Epithelial cell of proximal tubule (primary cell): ENCODE measurements at regions not wholly inside any gene's neighbourhood (a gene's known extent, or its start where the extent isn't known, plus 50 kb on each side); places are given as distances from the start of the nearest gene placed in this dataset.

ENCODE experiments used
- DNase-seq: peaks from one replicate; pipeline ENCODE4 v3.0.0-alpha.2; 2011; ENCODE audit warnings: low read depth
- H3K4me3 ChIP-seq: 2 replicates; pipeline ENCODE4 v1.5.1; 2011; ENCODE audit warnings: low read depth, mild to moderate bottlenecking, low read length
- TF ChIP-seq, protein P1 (sequence below): conservative IDR thresholded peaks from 2 replicates; pipeline ENCODE4 v1.5.1; 2012; ENCODE audit warnings: low read depth, mild to moderate bottlenecking, low read length

DNA sequence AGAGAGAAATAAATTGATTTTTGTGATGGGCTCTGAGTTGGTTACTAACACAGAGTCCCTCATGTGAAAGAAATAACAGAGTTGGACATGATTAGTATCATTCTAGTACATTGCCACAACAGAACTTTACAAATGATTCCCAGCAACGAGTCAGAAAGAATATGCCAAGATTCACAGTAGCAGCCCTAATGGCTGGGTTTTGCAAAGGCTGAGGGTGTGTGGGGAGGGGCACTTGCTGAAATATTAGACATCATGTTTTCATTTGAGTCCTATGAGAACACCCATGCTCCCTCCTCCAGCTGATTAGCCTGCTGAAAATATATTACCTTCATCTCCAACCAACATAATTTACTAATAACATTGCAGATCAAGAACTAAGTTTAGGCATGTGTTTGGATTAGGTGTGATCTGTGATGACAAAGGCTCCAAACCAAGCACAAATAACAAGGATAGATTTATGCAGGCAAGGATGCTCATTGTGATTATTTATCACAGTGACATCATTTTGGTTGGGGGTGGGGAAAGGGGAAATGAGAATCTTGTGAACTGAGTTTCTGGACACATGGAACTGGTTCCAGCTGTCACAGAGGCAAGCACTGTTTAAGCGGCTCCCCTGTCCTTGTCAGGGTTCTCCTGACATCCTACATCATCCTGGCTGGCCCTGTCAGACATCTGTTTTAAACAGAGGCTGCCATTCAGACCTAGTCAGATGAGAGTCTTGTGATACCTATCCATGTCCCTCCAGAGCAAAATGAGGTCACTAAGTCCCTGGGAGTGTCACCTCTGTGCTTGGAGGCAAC lies 205.8 kb upstream of the NCKAP5 start:
- H3K4me3 ChIP-seq = no peak overlapping the region
- TF ChIP-seq, protein P1, sequence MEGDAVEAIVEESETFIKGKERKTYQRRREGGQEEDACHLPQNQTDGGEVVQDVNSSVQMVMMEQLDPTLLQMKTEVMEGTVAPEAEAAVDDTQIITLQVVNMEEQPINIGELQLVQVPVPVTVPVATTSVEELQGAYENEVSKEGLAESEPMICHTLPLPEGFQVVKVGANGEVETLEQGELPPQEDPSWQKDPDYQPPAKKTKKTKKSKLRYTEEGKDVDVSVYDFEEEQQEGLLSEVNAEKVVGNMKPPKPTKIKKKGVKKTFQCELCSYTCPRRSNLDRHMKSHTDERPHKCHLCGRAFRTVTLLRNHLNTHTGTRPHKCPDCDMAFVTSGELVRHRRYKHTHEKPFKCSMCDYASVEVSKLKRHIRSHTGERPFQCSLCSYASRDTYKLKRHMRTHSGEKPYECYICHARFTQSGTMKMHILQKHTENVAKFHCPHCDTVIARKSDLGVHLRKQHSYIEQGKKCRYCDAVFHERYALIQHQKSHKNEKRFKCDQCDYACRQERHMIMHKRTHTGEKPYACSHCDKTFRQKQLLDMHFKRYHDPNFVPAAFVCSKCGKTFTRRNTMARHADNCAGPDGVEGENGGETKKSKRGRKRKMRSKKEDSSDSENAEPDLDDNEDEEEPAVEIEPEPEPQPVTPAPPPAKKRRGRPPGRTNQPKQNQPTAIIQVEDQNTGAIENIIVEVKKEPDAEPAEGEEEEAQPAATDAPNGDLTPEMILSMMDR = no peak
- DNase-seq = no peak

DNA sequence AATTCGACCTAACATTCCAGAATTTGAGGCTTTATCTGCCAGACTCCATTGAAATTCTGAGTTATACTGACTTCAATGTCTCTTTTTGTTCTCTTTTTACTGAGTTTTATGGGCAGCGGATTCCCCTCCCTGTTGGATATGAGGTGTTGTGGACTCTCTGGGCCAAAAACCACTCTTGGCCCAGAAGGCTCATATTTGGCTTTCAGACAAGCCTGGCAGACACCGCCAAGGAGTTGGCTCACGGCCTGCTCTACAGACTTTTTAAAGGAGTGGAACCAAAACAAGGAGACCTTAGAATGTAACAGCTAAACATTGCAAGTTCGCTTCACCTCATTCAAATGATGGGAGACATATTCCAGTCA lies 206.4 kb upstream of the NCKAP5 start:
- DNase-seq = no peak
- TF ChIP-seq, protein P1 = no peak
- H3K4me3 ChIP-seq = no peak overlapping the region

DNA sequence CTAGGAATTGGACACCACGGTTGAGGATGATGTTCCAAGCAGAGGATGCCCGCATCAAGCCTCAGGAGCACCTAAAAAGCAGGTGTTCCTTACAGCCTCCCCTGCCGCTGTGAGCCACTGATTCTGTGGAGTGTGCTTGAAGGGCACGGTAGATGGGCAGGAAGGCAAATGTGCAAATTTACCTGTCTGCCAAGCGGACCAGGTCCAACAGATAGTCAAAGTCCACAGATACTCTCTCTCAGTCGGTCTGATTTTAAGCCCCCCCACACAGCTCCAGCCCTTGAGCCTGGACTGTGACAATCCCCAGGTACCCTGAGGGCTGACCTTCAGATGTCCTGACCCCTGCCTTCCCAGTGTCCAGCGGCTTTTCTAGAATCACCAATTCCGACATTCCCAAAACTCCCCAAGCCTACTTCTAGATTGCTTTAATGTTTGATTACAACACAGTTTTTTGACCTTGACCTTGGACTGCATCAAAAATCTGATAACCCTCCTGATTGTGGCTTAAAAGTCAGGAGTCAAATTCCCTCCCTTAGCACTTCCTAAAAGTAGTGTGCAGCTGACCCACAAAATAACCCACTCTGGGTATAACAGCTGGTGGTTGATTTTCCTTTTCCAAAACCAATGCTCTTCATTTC lies 208.8 kb upstream of the NCKAP5 start:
- DNase-seq = no peak
- no peak overlapping the region for H3K4me3 ChIP-seq
- TF ChIP-seq, protein P1 = no peak

DNA sequence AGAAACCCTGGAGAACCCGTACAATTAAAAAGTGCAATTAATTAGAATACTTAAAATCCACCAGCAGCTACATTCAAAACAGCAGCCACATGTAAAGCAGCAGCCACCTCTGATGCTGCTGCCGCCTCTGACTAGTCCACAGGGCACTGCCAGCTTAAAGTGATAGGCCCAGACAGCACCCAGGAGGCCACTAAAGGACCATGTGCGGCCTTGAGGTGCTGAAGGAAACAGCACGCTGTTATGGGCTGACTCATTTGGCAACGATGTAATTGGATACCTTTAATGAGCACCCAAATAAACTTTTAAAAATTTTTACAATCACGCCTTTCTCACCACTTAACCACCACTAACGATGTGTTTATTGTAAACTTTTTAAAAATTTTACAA lies 209.3 kb upstream of the NCKAP5 start:
- DNase-seq = no peak
- no peak overlapping the region for H3K4me3 ChIP-seq
- TF ChIP-seq, protein P1 = peak; percentile 4

DNA sequence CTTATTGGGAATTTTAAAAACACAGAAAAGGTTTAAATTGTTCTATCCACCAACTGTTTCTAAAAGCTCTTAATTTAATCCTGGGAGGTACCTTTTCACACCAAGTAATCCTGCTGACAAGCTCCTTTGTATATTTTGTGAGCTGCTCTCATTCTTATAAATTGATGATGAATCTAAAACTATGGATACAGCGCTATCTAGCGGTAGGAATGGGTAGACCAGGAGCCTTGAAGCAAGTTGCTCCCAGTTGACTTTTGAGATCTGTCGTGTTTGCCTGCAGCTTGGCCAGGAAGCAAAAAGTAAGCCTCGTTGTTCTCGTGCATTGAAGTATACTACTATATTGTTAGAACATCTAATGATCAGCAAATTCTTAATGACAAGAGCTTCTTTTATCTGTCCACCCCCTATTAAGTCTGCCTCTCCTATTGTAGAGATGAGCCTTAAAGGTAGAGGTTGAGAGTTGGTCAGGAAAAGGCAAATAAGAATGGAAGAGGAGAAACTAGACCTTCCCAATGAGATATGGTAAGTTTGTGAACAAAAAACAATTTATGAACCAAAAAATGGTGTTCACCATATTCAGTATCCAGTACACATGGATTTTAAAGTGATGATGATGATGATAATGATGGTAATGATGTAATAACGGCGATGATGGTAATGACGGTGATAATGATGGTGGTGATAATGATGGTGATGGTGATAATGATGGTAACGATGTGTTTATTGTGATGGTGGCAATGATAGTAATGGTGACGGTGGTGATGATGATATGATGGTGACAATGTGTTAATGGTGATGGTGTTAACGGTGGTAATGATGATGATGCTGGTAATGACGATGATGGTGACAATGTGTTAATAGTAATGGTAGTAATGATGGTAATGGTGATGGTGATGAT lies 212.1 kb upstream of the NCKAP5 start:
- TF ChIP-seq, protein P1 = peak; percentile 88
- peak; percentile 36 for DNase-seq
- no peak overlapping the region for H3K4me3 ChIP-seq

DNA sequence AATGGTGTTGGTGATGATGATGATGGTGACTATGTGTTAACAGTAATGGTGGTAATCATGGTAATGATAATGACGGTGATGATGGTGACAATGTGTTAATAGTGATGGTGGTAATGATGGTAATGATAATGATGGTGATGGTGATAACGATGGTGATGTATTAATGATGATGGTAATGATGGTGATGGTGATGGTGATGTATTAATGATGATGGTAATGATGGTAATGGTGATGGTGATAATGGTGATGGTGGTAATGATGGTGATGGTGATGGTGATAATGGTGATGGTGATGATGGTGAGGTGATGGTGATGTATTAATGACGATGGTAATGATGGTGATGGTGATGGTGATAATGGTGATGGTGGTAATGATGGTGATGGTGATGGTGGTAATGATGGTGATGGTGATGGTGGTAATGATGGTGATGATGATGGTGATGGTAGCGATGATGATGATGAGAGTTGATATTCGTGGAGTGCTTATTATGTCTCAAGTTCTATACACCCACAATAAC lies 212.8 kb upstream of the NCKAP5 start:
- TF ChIP-seq, protein P1 = no peak
- no peak overlapping the region for H3K4me3 ChIP-seq
- no peak for DNase-seq
